ENCODE measurements at regions not wholly inside any gene's neighbourhood (a gene's known extent, or its start where the extent isn't known, plus 50 kb on each side); places are given as distances from the start of the nearest gene placed in this dataset.

DNA sequence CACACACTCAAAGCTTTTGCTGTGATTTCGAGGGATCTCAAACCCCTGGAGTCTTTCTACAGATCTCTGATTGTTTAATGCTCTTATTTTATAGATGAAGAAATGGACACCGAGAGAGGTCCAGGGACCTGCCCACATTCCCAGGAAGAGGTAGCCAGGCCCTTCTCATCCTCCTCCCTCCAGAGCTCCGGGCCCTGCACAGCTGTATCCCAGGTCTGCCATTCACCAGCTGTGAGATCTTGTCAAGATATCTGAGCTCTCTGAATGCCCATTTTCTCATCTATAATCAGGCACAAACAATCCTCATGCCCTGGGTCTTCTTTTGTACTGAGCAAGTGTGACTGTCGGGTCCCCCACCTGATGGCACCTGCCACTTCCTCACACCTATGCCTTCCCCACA, 98.2 kb upstream of the ALX4 start:
- H3K36me3 ChIP-seq (ENCODE audit: control insufficient read depth in 2 of 2, insufficient read depth in 2 of 2, low read length in 1 of 2), result no peaks in the 10 kb centered on the region
- in situ Hi-C loops (cut with MboI), result no loop called here
- ChIA-PET SMC1A (ENCODE audit: uncharacterized antibody, unreplicated experiment) (no interaction called here), RAD21 (ENCODE audit: unreplicated experiment) (no interaction called here), POLR2A (no interaction called here), CTCF (no interaction called here)
- H4K20me1 ChIP-seq (ENCODE audit: control insufficient read depth, insufficient read depth), result no peaks in the 10 kb centered on the region
- H3K27ac ChIP-seq (ENCODE audit: control insufficient read depth, insufficient read depth), result no peak overlapping the region
- no peaks in the 10 kb centered on the region for H3K79me2 ChIP-seq (ENCODE audit: control insufficient read depth, insufficient read depth, low read length)
- no peak overlapping the region for H2AFZ ChIP-seq (ENCODE audit: control insufficient read depth, low read depth, low read length)
- no peaks in the 10 kb centered on the region for H3K27me3 ChIP-seq (replicated peaks in 1 of 2; ENCODE audit: control insufficient read depth in 2 of 2, insufficient read depth in 2 of 2, low read length in 1 of 2)
- H3K4me3 ChIP-seq, result no peak overlapping the region
- ATAC-seq (no peak), DNase-seq (ENCODE audit: low read depth, low spot score) (no peak), FAIRE-seq (no peak)
- H3K4me2 ChIP-seq (ENCODE audit: control insufficient read depth, insufficient read depth), result no peak overlapping the region
- no peaks in the 10 kb centered on the region; the same call in 2 of the 3 replicates for H3K9me3 ChIP-seq (replicated peaks; ENCODE audit: control insufficient read depth, insufficient read depth, low read length)
- H3K9ac ChIP-seq (ENCODE audit: control insufficient read depth, insufficient read depth, low read length), result no peak overlapping the region
- no peak for TF ChIP-seq ZBTB11 (CRISPR knock-in tag; IDR thresholded peaks at IDR 0.05)
- no TSS peak for BruUV-seq (replicated peaks)
- 8% methylated on average over 3 of the region's 4 CpGs for WGBS (ENCODE audit: insufficient coverage, insufficient replicate concordance, low lambda C conversion rate, missing lambda C conversion rate)
- H3K4me1 ChIP-seq (ENCODE audit: control insufficient read depth, insufficient read depth, low read length), result no peaks in the 10 kb centered on the region
- intact Hi-C loops (cut with micrococcal nuclease; ENCODE audit: unreplicated experiment), result no loop called here

DNA sequence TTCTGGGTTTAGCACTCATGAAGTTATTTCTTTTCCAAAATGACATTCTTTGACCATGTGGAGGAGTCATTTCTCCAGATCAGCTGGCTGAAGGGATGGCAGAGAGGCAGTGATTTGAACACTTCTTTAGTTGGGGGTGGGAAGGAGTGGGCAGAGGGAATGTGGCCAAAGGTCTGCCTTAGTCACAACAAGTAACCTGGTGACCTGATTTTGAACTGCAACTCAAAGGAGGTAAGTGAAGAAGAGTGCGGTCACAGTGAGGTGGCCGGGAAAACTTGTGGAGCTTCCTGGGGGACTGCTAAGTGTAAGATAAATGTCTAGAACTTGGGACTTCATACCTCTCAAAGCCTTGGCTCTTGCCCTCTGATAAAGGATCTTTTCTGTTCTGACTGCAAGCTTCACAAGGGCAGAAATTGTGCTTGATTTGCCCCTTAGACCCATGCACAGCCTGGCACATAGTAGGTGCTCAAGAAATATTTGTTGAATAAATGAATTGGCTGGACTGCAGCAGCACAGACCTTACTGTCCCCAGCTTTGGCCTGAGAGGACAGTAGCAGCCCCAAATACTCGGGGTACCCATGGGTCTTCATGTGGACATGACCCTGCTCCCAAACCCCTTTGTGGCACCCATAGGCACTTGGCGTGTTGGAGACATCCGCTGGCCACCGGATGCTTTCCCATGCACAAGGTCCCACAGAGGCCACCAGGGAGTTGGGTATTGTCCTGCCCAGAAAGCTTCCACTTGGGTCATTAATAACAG, 99.0 kb upstream of the ALX4 start:
- DNase-seq (ENCODE audit: low read depth, low spot score), result no peak
- FAIRE-seq, result no peak
- H3K4me3 ChIP-seq, result no peak overlapping the region
- H3K36me3 ChIP-seq (ENCODE audit: control insufficient read depth in 2 of 2, insufficient read depth in 2 of 2, low read length in 1 of 2), result no peaks in the 10 kb centered on the region
- no peak for ATAC-seq
- H3K27ac ChIP-seq (ENCODE audit: control insufficient read depth, insufficient read depth), result no peak overlapping the region
- H3K9ac ChIP-seq (ENCODE audit: control insufficient read depth, insufficient read depth, low read length), result no peak overlapping the region
- 78% methylated on average over 6 of the region's 6 CpGs for WGBS (ENCODE audit: insufficient coverage, insufficient replicate concordance, low lambda C conversion rate, missing lambda C conversion rate)
- H3K79me2 ChIP-seq (ENCODE audit: control insufficient read depth, insufficient read depth, low read length), result no peaks in the 10 kb centered on the region
- in situ Hi-C loops (cut with MboI), result no loop called here
- no peaks in the 10 kb centered on the region; the same call in 2 of the 3 replicates for H3K9me3 ChIP-seq (replicated peaks; ENCODE audit: control insufficient read depth, insufficient read depth, low read length)
- H3K4me1 ChIP-seq (ENCODE audit: control insufficient read depth, insufficient read depth, low read length), result no peaks in the 10 kb centered on the region
- no peaks in the 10 kb centered on the region for H3K27me3 ChIP-seq (replicated peaks in 1 of 2; ENCODE audit: control insufficient read depth in 2 of 2, insufficient read depth in 2 of 2, low read length in 1 of 2)
- H2AFZ ChIP-seq (ENCODE audit: control insufficient read depth, low read depth, low read length), result no peak overlapping the region
- CTCF ChIA-PET, result no interaction called here
- SMC1A ChIA-PET (ENCODE audit: uncharacterized antibody, unreplicated experiment), result interaction anchor here (0.6 kb wide), 1 partner anchor 19 kb away, joined by 3 read pairs; no protein-coding TSS in a partner anchor
- no peak overlapping the region for H3K4me2 ChIP-seq (ENCODE audit: control insufficient read depth, insufficient read depth)
- intact Hi-C loops (cut with micrococcal nuclease; ENCODE audit: unreplicated experiment), result no loop called here
- RAD21 ChIA-PET (ENCODE audit: unreplicated experiment), result no interaction called here
- H4K20me1 ChIP-seq (ENCODE audit: control insufficient read depth, insufficient read depth), result no peaks in the 10 kb centered on the region
- BruUV-seq (replicated peaks), result no TSS peak
- POLR2A ChIA-PET, result no interaction called here
- TF ChIP-seq KLF5 (IDR thresholded peaks at IDR 0.05; ENCODE audit: partially characterized antibody) (no peak), ATF7 (IDR thresholded peaks at IDR 0.05; ENCODE audit: low read depth) (no peak), YY1 (IDR thresholded peaks at IDR 0.05; ENCODE audit: low read depth, low read length) (no peak), CBFB (IDR thresholded peaks at IDR 0.05; ENCODE audit: low read depth) (no peak), CEBPZ (IDR thresholded peaks at IDR 0.05; ENCODE audit: low read depth, low read length) (no peak), ZBTB33 (IDR thresholded peaks at IDR 0.05) (no peak), STAT3 (IDR thresholded peaks at IDR 0.05; ENCODE audit: low read depth, low read length) (no peak)

Measured in GM12878 (cell line).